Urothelium cell line (cell line): ENCODE measurements at regions not wholly inside any gene's neighbourhood (a gene's known extent, or its start where the extent isn't known, plus 50 kb on each side); places are given as distances from the start of the nearest gene placed in this dataset.
A peak's percentile ranks its signal among the peaks of the same experiment; 100 is the strongest.
"Not testable (repeated sequence)": the region's sequence is repeated elsewhere in the genome, so short reads cannot be mapped to it uniquely, and the experiment has no call there.

Experiments
- DNase-seq: peaks from one replicate; pipeline ENCODE4 v3.0.0; 2011; ENCODE audit warnings: low spot score, mixed read lengths
- FAIRE-seq: peaks from 2 replicates; lab custom pipeline; 2011; peaks lifted over from hg19 to GRCh38; lab: Jason Lieb, UNC

DNA sequence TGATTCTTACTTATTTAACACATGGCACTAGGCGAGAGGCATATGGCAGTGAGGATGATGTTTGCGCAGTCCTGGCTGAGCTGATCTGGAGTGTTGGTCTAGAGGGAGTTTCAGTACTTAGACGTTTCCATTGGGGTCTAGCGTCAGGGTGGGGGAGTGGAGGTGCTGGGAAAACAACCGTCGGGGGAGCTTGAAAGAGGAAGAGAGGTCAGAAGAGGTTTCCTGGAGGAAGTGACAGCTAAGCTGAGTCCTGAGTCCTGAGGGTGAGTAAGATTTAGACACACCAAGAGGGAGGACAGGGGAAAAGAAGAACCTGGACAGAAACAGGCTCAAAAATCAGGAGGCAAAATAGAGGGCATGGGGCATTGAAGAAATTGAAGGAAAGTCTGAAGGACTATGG lies 81.4 kb downstream of the ALOX5AP start:
- no peak for FAIRE-seq

DNA sequence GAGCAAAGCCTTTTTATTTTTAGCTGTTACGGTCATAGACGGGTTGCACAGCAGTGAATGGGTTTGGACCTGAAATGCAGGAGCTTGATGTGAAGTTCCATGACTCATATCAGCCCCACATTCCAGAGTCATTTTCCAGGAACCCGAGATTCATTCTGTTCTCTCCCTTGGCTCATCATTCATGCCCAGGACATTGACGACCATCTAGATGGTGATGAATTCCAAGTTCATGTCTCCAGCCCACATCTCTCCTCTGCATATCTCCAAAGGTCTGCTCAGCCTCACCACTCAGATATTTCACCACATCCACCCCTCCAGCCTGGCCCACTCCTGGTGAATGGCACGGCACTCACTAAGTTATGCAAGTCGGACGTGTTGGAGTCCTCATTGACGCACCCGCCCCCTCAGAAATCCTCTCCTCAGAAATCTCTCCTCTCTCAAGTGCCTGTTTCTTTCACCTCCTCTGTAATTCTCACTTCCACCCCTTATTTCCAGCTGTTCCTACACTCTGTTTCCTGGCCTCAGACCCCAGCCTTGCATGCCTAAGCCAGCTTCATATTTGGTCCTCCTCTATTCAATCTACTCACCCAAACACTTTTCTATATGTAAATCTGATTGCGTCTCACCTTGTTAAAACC lies 83.1 kb downstream of the ALOX5AP start:
- peak; percentile 50 for DNase-seq
- no peak for FAIRE-seq

More for the DNA sequence above, 81.4 kb downstream of the ALOX5AP start:
- DNase-seq, result no peak

DNA sequence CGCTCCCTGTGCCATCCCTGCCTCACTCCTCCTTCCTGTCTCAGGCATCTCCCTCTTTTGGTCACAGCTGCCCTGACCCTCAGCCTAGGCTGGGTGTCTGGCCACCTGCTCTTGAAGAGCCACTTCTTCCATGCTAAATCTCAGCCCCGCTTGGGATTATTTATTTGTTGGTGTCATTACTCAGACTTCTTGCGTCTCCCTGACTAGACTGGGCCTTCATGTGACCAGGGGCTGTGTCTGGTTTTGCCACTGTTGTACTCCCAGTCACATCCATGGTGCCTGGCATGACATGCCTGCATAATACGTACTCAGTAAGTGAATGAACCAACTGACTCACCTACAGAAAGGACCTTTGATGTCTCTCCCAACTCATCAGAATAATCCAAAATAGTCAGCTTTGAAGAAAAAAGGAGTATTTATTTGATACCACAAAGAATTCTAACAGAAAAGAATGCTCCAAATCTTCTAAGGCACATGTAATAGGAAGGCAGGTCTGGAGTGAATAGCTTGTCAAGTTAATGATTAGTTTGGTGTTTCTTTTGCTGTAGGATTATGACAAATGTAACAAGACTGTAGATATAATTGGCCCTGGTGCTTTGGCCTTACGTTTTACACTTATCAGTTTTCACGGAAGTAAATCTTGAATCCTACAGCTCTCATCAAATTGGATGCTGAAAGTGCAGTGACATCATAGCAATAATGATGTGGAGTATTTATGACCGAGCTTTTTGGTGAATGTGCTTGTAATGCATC lies 84.0 kb downstream of the ALOX5AP start:
- no peak for DNase-seq
- FAIRE-seq, result peak; percentile 5

DNA sequence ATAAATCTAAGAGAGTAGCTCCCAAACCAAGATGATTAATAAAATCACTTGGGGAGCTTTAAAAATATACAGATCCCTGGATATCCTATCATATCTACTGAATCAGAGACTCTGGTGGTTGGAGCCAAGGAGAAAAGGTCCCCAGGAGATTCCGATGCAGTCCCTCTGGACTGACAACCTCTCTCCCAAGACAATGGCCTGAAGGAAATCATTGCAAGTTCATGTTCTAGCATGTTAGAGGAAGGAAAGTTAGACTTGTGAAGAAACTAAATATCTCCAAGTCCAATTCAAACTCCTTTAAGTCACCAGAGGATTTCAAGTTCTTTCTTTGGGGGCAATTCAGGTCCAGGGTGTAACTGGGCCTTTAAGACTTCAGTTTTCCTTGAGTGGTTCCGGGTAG lies 84.7 kb upstream of the MEDAG start:
- DNase-seq, result no peak
- FAIRE-seq, result no peak

DNA sequence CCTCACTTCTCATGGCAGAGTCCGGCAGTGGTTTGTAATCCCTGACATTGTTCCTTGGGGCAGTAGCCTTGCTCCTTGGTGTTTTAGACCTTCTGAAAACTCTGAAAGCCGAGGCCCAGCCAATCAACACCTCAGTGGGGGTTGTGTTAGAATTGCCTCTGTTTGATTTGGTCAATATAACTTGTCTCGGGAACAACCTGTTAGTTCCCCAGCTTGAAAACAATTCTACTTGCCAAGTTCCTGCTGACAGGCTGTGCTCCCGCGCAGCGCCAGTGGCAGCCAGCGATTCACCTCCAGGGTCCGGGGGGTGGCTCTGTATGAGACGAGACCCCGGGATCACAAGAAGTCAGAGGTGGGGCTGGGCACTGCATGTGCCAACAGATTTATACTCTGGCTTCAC lies 81.4 kb upstream of the MEDAG start:
- FAIRE-seq (no peak), DNase-seq (no peak)

DNA sequence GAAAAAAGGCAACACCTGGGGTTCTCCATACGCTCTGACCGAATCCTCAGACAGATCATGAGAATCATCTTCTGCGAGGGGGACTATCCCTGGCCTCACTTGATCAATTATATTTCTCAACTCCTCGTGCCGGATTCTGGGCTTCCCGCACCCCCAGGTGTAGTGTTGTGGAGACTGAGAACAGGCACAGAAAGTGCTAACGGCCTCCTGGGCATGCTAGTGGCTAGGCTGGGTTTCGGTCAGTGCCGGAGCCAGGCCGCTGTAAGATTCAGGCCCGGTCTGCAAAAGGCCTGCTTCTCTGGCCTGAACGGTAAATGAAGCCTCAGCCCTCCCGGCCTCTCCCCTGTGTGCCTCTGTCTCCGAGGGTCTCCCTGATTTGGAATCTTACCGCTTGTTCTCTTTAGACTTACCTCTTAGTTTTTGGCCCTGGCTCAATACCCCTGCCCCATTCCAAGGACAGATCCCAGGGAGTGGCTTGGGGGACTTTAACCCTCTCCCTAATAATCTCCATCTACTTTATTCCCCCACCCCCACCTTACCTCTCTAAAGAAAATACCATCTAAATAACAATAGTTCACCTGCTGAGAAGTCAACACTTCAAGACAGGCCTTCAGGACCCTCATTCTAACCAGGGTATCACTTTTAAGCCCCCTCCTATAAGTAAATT lies 79.0 kb upstream of the MEDAG start:
- no peak for FAIRE-seq

DNA sequence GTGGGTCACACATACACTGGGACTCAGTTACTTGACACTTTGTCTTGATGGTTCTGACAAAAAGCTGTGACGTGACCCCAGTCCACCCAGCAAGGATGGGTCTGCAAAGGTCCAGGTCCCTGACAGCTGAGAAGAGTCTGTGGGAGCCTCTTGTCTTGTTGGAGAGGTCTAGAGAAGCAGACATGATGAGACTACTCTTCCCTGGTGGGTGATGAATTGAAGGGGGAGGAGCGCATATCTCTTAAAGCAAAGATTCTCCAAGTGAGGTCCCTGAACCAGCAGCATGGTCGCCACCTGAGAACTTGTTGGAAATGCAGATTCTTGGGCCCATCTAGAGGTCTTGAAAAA lies 78.5 kb upstream of the MEDAG start:
- FAIRE-seq (no peak), DNase-seq (no peak)

More for the DNA sequence above, 79.0 kb upstream of the MEDAG start:
- no peak for DNase-seq

DNA sequence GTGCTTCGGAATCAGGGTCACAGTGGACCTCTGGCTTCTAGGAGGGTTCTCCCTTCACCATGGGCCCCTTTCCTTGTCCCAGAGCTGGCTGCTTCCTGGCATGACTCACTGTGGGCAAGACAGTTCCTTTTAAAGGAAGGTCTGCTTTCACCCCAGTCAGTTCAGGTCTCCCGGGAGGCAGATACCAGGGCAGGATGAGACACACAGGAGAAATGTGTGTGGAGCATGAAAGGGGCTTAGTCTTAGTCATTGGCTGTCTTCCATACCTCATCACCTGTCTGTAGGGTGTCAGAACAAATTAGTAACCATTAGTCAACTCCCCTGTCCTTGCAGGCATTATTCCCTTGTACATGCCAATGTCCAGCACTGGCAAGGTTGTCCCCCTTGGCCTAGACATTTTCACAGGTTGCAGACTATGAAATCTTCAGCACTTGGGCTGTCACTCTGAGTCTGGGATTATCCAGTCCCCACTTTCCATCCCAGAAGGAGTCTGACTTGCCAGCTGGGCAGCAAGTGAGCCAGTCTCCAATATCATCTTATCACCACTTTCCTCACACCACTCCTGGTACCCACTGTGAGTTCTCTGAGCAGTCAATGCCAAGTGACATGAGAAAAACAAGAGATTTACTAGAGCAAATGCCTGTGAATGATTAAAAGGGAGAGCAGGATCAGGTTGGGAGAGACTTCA lies 76.8 kb upstream of the MEDAG start:
- FAIRE-seq (peak; percentile 85), DNase-seq (peak; percentile 87)

DNA sequence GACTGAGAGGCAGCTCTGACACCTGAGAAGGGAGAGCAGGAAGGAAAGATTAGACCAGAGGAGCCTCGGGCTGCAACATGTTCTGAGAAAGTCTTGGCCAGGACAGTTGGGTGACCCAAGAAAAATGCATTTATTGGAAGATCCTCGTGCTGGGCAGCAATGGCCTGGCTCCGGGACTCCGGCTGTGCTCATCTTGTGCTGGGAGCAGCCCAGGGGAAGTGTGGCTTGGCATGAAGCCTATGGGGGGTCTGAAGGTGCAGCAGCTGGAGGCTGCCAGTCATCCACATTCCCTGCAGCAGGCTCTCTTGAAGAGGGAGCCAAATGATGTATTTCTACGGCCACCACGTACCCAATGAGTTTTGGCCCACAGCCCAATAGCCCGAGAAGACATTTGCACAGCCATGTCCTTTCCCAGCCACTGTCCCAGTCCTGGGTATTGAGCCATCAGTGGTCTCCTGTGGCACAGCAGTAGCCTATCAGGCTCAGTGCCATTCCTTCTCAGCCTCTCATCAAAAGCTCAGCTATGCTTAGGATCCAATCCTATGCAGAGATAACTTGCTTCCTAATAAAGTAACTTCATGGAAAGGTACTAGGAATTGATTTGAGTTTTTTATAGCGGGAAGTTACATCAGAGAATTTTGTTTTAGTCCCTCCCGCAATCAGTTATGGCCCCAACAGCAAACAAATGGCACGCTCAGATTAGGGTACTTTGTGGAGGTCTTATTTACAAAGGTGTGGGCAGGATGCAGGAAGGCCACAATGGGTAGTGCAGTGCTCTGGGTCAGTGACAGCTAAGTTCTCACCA lies 76.0 kb upstream of the MEDAG start:
- peak; percentile 84 for FAIRE-seq
- DNase-seq, result peak; percentile 52

DNA sequence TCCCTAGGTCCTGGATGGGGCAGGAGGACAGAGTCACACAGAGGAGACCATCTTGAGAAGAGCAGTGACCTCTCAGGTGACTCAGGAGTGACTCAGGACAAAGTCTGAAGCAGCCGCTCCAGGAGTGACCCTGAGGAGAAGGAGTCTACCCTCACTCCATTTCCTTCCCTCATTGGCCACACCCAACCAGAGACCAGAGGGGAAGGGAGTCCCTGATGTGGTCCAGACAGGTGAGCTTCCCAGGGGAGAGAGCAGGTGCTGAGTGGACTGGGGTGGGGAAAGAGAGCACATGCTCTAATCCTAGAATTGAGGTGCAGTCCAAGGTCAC lies 75.5 kb upstream of the MEDAG start:
- DNase-seq, result no peak
- FAIRE-seq, result no peak

DNA sequence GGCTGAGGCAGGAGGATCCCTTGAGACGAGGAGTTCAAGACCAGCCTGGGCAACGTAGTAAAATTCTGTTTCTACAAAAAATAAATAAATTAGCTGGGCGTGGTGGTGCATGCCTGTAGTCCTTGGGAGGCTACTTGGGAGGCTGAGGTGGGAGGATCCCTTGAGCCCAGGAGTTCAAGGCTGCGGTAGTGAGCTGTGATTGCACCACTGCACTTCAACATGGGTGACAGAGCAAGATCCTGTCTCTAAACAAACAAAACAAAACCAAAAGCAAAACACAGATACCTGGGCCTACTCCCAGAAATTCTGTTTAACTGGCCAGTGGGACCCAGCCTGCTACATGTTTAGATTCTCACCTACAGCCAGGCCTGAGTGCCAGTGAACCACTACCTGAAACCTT lies 74.6 kb upstream of the MEDAG start:
- DNase-seq (no peak), FAIRE-seq (no peak)

DNA sequence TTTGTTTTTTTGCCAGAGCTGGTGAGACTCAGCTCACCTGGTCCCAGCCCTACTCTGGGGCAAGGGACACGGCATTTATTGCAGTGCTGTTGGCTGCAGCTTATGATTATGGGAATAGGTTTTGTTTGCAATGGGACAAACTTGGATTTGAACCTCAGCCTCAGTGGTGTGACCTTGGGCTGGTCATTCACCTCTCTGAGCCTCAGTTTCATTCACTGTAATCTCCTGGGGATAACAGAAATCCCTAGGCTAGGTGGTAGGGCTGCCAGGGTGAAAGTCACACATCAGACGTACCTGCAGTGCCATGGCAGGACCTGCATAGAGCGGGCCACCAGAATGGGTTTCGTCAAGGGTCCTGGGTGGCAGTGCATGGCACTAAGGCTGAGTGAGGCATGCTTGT lies 73.7 kb upstream of the MEDAG start:
- DNase-seq, result no peak
- no peak for FAIRE-seq

DNA sequence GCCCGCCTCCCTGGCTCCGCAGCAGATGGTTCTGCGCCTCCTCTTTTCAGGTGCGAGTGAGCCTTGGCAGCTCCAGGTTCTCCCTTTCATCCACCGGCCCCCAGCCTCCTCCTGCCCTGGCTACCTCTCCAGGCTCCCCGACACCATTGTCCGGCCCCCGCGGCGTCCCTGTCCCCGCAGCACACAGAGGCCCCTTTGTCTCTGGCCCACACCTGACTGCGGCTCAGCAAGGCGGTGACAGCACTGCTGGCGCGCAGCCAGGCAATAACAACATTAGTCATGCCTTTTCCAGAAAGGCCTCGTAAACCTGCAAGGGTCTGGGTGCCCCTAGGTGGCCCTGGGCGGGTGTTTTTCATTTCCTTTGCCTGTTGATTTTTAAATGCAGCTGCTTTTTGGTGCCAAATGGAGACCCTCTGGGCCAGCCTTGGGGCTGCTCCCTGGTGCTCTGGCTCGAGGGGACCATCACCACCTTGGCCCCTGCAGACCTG lies 73.2 kb upstream of the MEDAG start:
- no peak for FAIRE-seq
- peak; percentile 90 for DNase-seq

DNA sequence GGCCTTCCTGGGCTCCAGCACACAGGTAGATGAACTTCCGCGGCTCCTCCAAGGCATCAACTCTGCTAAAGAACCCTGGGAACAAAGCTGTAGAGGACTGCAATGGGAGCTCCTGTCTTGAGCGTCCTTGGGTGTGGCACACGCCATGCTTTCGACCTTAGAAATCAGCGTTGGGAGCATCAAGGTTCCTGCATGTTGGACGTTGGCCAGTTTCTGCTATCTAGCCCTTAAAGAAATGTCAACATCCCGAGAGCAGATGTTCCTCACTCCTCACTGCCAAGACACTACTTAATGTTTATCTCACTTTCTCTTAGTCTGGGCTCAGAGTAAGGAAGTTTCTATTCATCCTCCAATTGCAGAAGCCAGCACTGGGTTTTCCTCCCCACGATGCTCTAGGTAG lies 70.6 kb upstream of the MEDAG start:
- no peak for FAIRE-seq
- DNase-seq, result no peak

DNA sequence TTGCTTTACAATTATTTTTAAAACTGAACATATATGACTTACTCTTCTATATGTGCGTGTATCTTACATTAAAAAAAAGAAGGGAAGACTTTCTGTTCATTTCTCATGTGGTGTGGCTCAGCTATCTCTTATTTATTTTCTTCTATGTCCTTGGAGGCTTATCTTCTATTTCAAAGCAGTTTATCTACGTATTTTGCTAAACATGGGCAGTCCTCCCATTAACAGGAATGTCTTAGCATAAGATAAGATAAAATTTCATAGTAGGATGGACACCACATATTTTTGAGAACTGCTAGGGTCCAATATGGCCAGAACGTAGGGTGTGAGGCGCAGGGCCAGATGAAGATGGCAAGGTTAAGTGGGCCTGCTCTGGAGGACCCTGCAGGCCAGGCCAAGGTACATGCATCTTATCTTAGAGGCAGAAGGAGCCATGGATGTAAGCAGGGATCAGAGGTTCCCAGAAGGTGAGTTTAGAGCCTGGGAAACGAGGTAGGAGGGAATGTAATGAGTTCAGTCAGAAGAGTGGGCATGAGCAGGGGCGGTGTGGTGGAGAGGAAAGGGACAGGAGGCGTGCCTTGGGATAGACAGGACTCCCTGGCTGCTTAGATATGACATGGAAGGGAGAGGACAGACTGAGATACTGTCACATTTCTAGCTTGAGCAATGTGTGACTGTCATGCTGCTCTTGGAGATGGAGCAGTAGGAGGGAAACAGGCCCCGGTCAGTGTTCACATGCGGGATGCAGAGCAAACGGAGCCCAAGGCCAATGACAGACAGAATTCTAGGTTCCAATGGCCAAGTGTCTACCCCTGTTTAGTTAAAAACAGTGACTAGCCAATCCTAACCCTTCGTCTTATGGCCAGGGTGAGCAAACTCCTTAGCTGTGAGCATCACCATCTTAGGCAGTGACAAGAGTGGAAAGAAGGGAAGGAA lies 68.6 kb upstream of the MEDAG start:
- FAIRE-seq, result no peak

DNA sequence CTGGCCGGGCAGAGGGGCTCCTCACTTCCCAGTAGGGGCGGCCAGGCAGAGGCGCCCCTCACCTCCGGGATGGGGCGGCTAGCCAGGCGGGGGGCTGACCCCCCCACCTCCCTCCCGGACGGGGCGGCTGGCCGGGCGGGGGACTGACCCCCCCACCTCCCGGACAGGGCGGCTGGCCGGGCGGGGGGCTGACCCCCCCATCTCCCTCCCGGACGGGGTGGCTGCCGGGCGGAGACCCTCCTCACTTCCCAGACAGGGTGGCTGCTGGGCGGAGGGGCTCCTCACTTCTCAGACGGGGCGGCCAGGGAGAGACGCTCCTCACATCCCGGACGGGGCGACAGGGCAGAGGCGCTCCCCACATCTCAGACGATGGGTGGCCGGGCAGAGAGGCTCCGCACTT lies 66.4 kb upstream of the MEDAG start:
- DNase-seq, FAIRE-seq: not testable (repeated sequence)

More for the DNA sequence above, 68.6 kb upstream of the MEDAG start:
- no peak for DNase-seq

DNA sequence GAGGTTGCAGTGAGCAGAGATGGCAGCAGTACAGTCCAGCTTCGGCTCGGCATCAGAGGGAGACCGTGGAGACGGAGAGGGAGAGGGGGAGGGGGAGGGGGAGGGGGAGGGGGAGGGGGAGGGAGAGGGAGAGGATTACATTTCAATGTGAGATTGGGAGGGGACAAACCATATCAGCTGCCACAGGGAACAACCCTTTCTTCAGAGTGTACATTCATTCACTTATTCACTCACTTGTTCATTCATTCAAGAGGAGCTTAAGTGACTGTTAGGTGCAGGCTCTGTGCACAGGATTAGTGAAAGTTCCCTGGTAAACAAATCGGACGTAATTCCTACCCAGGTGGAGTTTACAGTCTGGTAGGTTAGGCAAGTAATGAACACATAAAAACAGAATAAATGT lies 65.6 kb upstream of the MEDAG start:
- FAIRE-seq (no peak), DNase-seq (no peak)

DNA sequence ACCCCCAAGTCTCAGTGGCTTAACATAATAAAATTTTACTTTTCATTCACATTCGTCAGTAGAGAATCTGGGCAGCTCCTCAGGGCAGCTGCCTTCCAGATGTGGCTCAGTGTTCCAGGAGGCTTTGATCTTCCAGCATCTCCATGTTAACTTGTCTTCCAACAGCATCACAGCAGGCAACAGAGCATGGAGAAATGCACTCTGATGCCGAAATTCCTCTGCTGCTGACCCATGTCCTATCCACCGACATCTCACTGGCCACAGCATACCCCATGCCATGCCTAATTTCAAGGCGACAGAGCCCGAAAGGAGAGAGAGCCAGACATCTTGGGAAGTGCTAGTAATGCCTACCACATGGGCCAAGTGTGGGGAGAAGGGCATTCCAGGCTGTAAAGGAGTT lies 64.9 kb upstream of the MEDAG start:
- FAIRE-seq, result no peak

DNA sequence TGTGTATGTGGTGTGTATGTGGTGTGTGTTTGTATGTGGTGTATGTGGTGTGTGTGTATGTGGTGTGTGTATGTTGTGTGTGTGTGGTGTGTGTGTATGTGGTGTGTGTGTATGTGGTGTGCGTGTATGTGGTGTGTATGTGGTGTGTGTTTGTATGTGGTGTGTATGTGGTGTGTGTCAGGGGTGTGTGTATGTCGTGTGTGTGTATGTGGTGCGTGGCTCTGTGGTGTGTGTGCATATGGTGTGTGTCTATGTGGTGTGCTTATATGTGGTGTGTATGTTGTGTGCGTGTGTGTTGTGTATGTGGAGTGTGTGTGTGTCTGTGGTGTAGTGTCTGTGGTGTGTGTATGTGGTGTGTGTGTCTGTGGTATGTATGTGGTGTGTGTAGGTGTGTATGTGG lies 62.5 kb upstream of the MEDAG start:
- FAIRE-seq (peak; percentile 100), DNase-seq (no peak)

More for the DNA sequence above, 64.9 kb upstream of the MEDAG start:
- DNase-seq, result no peak
